GM04504 (cell line): ENCODE measurements at regions not wholly inside any gene's neighbourhood (a gene's known extent, or its start where the extent isn't known, plus 50 kb on each side); places are given as distances from the start of the nearest gene placed in this dataset.

ENCODE experiments used
- DNase-seq: peaks from one replicate; pipeline ENCODE4 v3.0.0-alpha.2; 2012; ENCODE audit warnings: low read depth

DNA sequence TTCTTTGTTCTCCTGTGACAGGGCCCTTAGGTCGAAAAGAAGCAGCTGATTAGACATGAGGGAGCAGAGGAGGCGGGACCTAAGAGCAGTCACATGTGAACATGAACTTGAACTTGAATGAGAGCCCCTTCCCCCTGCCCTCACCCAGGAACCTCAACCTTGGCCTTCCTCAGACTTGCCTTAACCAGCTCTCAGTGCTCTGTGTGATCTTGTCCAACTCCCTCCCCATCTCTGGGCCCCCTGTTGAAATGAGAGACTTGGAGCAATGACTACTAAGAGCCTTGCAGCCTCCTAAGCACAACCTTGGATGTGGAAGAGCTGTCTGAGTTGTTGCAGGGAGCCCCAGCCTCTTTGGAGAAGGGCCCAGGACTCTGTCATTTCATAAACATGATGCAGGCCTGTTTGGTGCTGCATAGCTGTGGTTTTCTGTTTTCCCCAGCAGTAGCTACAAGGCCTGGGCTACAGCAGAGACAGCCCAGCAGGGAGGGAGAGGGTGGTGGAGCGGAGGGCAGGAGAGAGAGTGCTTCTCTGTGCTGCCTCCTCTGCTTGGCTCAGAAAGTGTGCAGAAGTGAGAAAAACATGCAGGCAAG is 123.9 kb upstream of the ZMIZ1 start:
- peak; percentile 94 for DNase-seq

DNA sequence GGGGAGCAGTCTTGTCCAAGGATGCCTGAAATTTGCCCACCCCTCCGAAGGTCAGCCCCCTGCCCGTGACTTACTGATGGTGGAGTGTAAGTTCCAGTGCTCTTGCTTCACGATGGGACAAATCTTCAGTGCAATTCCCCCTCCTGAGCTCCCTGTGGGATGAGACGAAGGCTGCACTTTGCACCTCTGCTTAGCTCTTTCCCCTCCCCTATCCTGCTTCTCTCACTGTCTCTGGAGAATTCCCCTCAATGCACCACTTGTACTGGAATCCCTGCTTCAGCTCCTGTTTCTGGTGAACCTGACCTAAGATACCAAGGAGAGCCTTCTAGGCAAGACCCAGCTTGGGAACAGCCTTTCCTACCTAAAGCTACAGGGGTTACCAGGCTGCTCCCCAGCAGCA is 122.9 kb upstream of the ZMIZ1 start:
- DNase-seq = no peak

DNA sequence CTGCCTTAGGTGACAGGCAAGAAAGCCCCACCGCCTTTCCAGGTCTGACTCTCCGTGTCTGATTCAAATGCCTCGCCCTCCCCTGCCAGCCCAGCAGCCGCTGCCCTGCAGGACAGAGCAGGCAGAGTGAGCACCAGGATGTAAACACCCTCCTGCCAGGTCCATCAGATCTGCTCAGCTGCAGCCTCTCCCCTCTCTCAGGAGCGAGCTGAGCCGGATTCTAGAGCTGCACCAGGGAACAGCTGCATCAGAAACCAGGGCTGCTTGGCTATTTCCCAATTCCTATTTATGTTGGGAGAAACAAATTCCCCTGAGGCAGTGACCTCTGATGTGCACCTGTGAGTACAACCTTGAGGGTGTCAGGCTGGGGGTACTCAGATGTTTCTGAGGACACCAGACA is 121.5 kb upstream of the ZMIZ1 start:
- DNase-seq = no peak

DNA sequence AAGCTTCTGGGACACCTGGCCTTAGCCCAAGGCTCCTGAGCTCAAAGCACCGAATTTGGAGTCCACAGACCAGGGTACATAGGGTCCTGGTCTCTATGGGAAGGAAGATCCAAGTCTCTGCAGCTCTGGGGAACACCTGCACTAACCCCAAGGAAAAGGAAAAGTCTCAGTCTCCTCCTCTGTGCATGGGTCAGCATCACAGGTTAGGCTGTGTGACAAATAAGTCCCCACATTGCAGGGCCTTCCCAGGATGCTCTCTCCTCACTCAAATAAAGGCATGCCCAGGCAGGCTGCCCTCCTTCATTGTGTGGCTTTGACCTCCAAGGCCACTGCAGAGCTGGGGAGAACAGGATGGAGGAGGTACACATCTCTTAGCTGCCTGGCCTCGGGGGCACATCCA is 121.0 kb upstream of the ZMIZ1 start:
- DNase-seq = no peak

DNA sequence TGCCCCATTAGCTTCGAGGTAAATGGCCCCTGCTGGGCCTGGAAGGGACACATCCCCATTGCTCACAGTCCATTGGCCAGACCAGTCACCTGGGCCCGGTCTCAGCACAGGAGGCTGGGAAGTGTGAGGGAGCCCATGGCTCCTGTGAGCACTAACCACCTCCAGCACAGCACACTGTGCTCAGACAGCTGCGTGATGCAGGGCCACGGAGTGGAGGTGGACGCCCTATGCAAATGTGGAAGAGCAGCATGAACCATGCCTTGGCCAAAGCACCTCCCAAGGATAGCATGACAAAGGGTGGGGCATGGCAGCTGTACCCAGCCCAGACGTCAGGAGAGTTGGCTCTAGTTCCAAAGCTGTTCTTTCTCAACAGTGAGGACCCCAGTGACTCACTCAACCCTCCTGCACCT is 120.1 kb upstream of the ZMIZ1 start:
- no peak for DNase-seq

DNA sequence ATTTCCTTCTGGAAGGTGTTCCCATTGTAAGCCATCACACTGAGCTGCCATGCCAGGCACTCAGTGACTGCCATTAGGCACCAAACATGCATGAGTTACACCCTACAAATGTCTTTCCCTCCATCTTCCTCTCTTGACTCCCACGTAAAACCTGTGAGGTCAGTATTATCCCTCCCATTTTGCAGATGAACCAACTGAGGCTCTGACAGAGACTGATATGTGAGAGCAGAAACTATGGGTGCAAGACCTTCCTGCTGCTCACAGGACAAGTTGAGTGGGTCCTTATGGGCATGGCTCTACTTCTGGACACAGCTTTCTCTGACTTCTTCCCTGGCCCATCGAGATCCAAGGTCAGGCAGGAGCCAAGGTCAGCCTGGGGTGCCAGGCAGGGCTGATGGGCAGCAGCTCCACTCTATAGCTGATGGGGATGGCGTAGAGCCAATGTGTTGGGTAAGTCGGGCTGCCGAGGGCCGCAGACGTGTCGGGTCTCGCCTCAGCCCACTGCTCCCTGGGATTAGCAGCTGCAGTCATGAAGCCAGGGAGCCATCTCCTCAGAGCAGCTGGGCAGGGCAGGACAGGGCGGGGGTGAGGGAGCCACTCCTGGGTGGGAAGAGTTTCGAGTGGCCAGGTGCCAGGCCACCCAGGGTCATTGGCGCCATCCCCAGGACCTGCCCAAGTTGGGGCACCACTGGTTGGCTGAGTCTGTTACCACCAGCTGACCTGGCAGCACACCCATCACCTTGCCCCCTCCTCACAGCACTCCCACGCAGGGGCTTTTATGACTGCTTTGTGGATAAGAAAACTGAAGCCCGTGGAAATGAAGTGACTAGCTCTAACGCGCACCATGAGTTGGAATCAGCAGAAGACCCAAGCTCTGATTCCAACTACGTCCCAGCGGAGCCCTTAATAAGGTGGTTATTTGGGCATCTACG is 117.8 kb upstream of the ZMIZ1 start:
- DNase-seq = no peak

DNA sequence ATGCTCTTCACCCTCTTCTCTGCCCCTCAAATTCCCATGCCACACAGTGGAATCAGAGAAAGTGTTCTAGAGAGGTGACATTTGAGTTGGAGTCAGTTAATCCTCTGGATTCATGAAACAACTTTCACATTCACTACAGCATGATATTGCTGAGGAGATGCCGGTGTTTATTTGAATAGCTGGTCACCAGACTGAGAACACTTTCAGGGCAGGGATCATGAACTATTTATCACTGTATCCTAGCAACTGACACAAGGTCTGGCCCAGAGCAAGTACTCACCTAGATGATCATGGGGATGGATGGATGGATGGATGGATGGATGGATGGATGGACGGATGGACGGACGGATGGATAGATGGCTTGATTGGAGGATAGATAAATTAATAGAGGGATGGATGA is 116.7 kb upstream of the ZMIZ1 start:
- no peak for DNase-seq

DNA sequence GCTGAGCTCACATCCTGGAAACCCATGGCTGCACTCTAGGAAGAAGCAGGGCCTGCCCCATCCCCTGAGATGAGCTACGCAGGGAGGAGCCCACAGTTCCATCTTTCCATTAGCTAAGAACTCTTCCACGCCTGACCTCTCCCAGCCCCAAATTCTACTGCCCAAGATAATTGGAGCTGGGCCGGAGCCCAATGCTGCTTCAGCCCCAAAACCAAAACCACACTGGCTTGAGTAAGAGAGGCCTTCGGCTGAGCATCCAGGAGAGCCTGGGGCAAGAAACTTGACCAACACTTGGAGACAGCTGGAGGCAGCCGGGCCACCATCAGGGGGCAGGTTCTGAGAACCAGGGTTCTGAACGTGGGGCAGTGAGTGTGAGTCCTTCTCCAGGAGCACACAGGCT is 116.1 kb upstream of the ZMIZ1 start:
- peak; percentile 94 for DNase-seq

DNA sequence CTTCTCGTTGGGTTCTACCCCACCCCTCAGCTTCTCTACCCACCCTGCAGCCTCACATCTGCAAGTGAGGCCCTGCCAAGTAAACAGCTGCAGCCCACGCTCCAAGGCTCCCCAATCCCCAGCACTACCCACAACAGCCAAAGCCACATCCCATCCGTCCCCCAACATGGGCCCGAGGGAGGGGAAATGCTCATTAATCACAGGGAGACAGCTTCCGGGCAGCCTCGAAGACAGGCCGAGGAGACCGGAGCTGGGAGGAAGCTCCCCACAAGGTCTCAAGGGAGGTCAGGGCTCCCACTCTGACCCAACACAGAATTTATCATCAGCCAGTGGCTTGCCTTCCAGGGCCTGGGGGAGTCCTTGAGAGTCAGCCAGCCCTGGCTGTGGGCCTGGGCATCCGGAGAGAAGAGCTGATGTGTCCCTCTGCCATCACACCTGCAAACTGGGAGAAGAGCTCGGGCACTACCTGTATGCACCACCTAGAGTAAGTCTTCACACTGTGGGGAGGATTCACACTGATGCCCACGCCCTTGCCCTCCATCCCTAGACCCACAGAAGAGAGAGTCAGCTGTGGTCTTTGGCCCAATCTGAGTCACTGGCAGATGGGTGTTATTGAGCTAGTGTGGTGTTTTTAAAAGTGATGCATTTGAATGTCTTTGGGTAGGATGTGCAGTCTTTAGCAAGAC is 115.5 kb upstream of the ZMIZ1 start:
- DNase-seq = peak; percentile 58

DNA sequence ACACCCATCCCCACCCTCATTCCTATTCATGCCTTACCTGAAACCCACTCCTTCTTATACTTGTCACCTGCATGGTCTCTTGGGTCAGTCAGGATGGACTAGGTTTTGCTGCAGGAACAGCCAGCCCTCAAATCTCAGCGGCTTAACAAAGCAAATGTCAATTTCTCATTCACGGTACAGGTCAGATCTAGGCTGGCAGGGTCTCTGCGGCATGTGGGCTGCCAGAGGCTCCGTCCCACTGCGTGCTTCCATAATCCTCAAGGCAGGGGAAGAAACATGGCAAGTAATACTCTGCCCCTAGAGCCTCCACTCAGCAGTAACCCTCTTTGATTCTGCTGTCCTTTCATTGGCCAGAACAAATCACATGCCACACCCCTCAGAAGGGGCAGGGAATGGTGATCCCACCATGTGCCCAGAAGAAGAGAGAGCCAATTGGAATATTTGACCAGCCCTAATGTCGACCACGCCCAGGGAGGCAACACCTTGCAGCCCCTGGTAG is 114.9 kb upstream of the ZMIZ1 start:
- no peak for DNase-seq

DNA sequence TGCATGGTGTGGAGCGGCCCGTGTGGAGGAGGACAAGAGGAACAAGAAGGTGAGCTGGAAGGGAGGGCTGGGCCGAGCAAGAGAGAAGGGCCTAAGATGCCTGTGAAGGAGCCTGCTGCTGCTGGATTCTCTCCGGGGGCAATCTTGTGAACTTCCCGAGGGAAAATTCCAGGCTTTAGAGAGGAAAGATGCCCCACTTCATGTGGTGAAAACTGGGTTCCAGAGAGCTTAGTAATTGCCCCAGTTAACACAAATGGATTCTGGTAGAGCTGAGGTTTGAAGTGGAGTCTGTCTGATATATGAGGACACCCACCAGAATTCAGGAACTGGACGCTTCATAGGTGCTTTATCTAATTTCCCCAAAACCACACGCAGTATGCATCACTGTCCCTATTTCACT is 114.1 kb upstream of the ZMIZ1 start:
- no peak for DNase-seq

DNA sequence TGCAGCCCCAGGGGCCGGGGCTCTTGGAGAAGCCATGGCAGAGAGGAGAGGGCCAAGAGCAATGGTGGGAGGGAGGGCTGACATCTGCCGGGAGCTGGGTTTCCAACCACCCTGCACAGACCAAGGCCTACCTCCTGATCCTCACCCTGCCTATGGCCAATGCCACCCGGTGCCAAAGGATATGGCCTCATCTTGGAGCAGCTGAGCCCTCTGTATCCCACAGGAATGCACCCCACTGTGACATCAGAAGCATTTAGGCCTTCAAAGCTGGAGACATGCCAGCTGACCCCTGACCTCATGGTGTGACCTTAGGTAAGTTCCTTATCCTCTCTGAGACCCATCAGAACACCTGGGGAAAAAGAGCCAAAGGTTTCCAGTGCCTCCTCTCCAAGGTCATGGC is 113.6 kb upstream of the ZMIZ1 start:
- no peak for DNase-seq

DNA sequence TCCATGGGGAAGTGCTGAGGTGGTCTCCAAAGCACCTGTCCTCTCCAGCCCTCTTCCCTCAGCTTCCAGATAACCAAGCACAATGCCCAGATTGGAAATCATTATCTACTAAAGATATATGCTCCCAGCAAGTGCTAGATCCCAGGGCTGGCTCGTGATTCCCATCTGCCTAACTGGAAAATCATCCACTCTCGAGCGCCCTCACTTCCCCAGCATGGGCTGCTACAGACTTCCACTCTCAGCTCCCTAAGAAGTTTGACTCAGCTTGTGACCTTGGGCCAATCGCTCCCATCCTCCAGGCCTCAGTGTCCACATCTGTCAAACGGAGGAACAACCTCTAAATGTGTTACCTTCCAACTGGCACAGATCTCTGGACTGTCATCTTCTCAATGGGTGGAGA is 112.4 kb upstream of the ZMIZ1 start:
- no peak for DNase-seq

DNA sequence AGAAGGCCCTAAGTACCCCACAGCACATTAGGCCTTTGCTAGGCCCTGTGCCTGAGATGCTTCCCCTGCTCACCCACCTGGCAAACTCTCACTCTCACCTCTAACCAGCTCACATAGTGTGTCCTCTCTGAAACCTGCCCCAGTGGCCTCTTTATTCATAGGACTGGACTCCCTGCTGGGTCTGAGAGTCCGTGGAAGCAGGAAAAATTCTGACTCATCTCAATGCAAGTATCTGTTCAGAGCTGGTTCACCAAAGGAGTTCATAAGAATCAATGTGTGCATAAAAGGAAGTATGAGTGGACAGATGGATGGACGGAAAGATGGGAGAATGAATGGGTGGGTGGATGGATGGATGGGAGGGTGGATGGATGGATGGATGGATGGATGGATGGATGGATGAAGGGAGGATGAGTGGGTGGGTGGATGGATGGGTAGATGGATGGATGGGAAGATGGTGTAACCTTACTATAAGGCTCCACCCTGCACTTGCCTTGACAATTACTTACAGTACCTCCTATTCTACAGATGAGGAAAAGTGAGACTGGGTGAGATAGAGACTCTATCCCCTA is 111.2 kb upstream of the ZMIZ1 start:
- no peak for DNase-seq

DNA sequence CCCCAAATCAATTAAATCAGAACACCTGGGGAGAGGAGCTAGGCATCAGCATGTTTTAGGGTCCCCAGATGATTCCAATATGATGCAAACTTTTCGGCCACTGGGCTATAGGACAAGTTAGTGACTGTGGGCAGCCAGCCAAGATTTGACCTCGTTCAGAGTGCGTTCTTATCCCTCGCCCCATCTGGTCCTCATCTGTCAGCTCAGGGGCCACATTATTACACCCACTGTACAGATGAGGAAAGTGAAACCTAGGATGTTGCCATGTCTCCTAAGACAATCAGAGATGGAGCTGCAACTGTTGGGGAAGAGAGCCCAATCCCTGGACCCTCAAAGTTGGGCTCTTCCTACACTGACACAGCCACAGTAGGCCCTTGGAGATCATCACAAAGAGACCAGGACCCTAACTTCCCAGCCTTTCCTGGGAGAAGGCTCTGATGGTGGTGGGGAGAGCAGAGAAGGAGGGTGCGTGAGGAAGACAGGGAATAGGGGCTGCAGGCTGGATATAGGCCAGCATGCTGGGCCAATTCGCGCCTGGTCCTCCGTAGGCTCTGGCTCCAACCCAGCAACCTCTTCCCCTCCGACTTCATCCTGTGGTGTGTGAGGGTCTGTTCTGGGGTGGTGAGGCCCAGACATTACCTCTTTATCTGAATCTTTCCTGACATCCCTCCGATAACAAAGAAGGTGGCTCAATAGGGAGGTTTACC is 109.4 kb upstream of the ZMIZ1 start:
- DNase-seq = no peak

DNA sequence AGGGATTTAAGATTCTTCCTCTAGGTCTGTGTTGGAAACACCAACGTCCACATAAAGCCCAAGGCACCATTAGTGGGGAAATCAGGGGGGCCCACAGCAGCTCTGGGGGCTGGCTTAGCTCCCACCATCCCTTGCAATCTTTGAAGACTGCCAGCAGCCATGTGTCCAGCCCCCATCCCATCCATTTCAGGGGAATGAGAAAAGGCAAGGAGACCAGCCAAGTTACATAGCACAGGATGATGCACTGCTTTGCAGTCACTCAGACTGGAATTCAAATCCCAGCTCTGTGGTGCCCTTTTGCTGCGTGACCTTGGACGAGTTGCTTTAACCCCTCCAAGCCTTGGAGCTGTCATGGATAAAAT is 108.9 kb upstream of the ZMIZ1 start:
- no peak for DNase-seq

DNA sequence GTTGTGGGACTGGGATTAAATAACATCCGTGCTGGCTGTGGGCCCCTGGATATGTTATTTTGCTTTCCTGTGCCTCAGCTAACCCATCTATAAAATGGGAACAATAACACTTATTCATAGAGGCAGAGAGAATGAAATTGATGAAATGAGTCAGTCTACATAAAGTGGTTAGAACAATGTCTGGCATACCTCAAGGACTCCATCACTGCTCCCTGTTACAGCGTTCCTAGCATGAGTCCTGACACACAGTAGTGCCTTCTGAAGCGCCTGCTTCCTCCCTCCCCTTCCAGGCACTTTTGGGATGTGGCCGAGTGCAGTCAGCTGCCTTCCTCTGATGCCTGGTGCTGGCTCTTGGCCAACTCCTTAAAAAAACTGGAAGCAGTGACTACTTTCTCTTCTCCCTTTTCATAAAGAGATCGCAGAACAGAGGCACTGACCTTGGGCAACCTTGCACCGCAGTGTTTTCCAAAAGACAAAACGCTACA is 108.4 kb upstream of the ZMIZ1 start:
- DNase-seq = peak; percentile 62

DNA sequence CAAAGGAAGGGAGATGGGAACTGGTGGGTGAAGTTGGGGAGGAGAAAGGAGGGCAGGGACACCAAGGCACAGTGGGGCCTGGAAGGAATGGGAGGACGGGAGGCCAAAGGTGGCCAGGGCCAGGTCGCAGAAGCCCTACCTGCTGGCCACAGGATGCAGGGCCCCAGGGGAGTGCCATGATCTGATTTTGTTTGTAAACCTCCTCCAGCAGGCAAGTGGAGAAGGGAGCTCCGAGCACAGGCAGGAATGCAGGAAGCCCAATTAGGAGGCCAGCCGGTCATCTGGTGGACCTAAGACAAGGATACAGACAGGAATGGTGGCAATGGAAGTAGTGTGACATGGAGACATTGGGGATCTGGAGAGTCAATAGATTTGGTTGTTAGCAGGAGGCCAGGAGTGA is 107.0 kb upstream of the ZMIZ1 start:
- DNase-seq = no peak

DNA sequence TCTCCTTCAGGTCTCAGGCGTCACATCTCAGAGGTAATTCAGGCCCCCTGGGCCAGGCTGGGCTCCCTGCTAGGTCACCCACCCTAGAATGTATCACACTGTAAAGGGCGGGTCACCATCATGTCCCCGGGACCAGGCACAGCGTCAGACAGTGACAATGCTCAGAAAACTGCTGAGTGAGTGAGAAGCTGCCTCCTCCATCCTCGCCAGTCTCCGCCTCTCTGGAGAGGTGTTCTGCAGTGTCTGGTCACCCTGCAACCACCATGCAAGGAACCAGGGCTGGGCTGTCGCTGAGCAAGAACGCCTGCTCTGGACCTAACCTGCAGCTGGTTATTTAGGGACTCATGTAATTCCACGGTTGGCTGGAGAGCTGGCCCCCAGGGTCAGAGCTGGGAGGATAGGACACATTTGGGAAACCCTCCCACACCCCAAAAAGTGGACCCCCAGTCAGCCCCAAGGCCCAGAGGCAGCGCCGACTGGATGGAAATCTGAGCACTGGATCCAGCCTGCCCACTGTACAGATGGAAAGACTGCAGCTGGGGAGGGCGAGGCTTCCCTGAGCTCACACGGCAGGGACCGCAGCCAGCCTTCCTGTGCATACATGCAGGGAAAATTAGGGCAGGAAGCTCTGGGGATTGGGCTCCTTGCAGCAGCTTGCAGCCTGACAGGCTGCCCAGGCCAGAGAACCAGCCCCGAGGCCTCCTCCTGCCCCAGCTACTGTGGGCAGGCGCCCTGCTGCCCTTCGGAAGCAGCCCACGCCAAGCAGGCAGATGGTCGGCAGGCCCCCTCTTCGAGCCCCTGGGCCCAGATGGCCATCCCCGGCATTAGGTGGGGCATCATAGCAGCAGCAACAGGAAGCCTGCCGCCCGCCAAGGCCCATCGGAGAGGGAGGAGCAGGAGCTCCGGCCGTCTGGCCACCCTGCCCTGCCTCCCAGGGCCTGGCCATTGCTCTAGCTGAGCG is 105.4 kb upstream of the ZMIZ1 start:
- DNase-seq = no peak

DNA sequence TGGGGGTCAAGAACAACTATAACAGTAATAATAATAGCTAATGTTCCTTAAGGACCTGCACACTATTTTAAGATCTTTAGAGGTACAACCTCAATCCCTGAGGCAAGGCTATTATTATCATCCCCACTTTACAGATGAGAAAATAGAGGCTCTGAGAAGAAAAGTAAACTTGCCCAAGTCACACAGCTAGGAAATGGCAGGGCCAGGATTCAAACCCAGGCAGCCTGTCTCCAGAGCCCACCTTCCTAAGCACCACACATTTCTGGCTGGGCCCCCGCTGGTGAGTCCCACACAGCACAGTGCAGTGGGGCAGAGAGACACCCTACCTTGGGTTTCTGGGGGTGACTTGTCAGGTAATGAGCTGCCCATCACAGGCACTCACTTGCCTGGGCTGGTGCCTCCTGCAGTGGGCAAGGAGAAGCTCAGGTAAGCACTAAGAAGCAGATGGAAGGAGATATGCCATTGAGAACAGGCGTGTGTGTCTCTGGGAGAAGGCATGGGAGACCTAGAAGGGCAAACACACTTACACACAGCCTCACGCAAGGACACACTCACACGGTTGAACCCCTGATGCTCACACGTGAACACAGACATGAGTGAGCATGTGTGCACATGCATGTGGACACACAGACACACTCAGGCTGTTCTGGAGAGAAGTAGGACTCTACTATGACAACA is 104.4 kb upstream of the ZMIZ1 start:
- no peak for DNase-seq
